Cardiac septum (tissue), 1 donor: ENCODE measurements at regions not wholly inside any gene's neighbourhood (a gene's known extent, or its start where the extent isn't known, plus 50 kb on each side); places are given as distances from the start of the nearest gene placed in this dataset.
"Not testable (repeated sequence)": the region's sequence is repeated elsewhere in the genome, so short reads cannot be mapped to it uniquely, and the experiment has no call there.

Source experiments
- DNase-seq: peaks from one replicate; pipeline ENCODE4 v3.0.0-alpha.2; 2020; ENCODE audit warnings: low spot score
- intact Hi-C: fragments of 100-400 bp; cut with DNase I; formaldehyde crosslinking; loops from one replicate; pipeline ENCODE4 v1.14.0; 2022
- donor health status: DM: no; HTN: no; CAD: no.

- intact Hi-C loops: no loop called here
- no peak for DNase-seq
Observed at GRCh38 chr1:189033169-189033568, 1444.5 kb downstream of the BRINP3 start.

- intact Hi-C loops: no loop called here
- no peak for DNase-seq
Observed at GRCh38 chr1:189036628-189037027, 1441.0 kb downstream of the BRINP3 start.

- no peak for DNase-seq
- intact Hi-C loops: no loop called here
Observed at GRCh38 chr1:189046127-189046526, 1431.5 kb downstream of the BRINP3 start.

GRCh38 chr1:189084811-189085210, 1392.9 kb downstream of the BRINP3 start:
- no peak for DNase-seq
- intact Hi-C loops: no loop called here

GRCh38 chr1:189103956-189104355, 1373.7 kb downstream of the BRINP3 start:
- DNase-seq: no peak
- intact Hi-C loops: no loop called here

- DNase-seq: no peak
- intact Hi-C loops: no loop called here
Observed at GRCh38 chr1:189117072-189117770, 1360.4 kb downstream of the BRINP3 start.

GRCh38 chr1:189121941-189122340, 1355.7 kb downstream of the BRINP3 start:
- intact Hi-C loops: no loop called here
- no peak for DNase-seq

- DNase-seq: no peak
- intact Hi-C loops: no loop called here
Observed at GRCh38 chr1:189125694-189126093, 1352.0 kb downstream of the BRINP3 start.

GRCh38 chr1:189131576-189131975, 1346.1 kb downstream of the BRINP3 start:
- intact Hi-C loops: no loop called here
- DNase-seq: no peak

GRCh38 chr1:189139748-189140147, 1337.9 kb downstream of the BRINP3 start:
- DNase-seq: not testable (repeated sequence)

GRCh38 chr1:189141056-189141455, 1336.6 kb downstream of the BRINP3 start:
- DNase-seq: no peak
- intact Hi-C loops: no loop called here

More at GRCh38 chr1:189139748-189140147, 1337.9 kb downstream of the BRINP3 start:
- intact Hi-C loops: not testable (repeated sequence)

- intact Hi-C loops: no loop called here
Observed at GRCh38 chr1:189149547-189150375, 1327.9 kb downstream of the BRINP3 start.

GRCh38 chr1:189150624-189151023, 1327.0 kb downstream of the BRINP3 start:
- intact Hi-C loops: no loop called here
- no peak for DNase-seq

More at GRCh38 chr1:189149547-189150375, 1327.9 kb downstream of the BRINP3 start:
- DNase-seq: no peak

GRCh38 chr1:189151361-189151760, 1326.3 kb downstream of the BRINP3 start:
- intact Hi-C loops: no loop called here
- no peak for DNase-seq

GRCh38 chr1:189152685-189153084, 1325.0 kb downstream of the BRINP3 start:
- no peak for DNase-seq
- intact Hi-C loops: no loop called here

GRCh38 chr1:189158155-189158554, 1319.5 kb downstream of the BRINP3 start:
- no peak for DNase-seq
- intact Hi-C loops: no loop called here

- no peak for DNase-seq
- intact Hi-C loops: no loop called here
Observed at GRCh38 chr1:189175889-189176288, 1301.8 kb downstream of the BRINP3 start.

- intact Hi-C loops: no loop called here
- no peak for DNase-seq
Observed at GRCh38 chr1:189180057-189180456, 1297.6 kb downstream of the BRINP3 start.

- no peak for DNase-seq
- intact Hi-C loops: no loop called here
Observed at GRCh38 chr1:189185097-189185496, 1292.6 kb downstream of the BRINP3 start.

- intact Hi-C loops: no loop called here
- no peak for DNase-seq
Observed at GRCh38 chr1:189192741-189193520, 1284.7 kb downstream of the BRINP3 start.
